HEK293 (cell line): ENCODE measurements at regions not wholly inside any gene's neighbourhood (a gene's known extent, or its start where the extent isn't known, plus 50 kb on each side); places are given as distances from the start of the nearest gene placed in this dataset.

ENCODE experiments used
- TCF7L2 ChIP-seq: IDR thresholded peaks from 2 replicates; pipeline ENCODE4 v1.6.1; 2011; ENCODE audit warnings: low read depth, mild to moderate bottlenecking, inconsistent platforms, low read length, moderate library complexity, borderline replicate concordance
- ZNF274 ChIP-seq, 2 experiments: fragments of 200-500 bp in 1 of 2; fragments of 450-650 bp in 1 of 2; sonication (Bioruptor generic) in 1 of 2; formaldehyde crosslinking in 1 of 2; IDR thresholded peaks; 2 replicates each; pipeline versions ENCODE4 v1.5.1 to v1.6.1; 2014 to 2016; ENCODE audit warnings: borderline replicate concordance in 1 of 2, inconsistent platforms in 1 of 2, low read length in 1 of 2, missing biosample characterization in 1 of 2, missing genetic modification characterization in 1 of 2
- TF ChIP-seq, protein P1 (sequence below): fragments of 450-650 bp; formaldehyde crosslinking; IDR thresholded peaks from 2 replicates; pipeline ENCODE4 v1.5.1; 2016; ENCODE audit warnings: missing biosample characterization, missing genetic modification characterization
- TF ChIP-seq, protein P2 (sequence below): fragments of 450-650 bp; IDR thresholded peaks from 2 replicates; pipeline ENCODE4 v1.5.1; 2018; ENCODE audit warnings: missing biosample characterization, missing genetic modification characterization

DNA sequence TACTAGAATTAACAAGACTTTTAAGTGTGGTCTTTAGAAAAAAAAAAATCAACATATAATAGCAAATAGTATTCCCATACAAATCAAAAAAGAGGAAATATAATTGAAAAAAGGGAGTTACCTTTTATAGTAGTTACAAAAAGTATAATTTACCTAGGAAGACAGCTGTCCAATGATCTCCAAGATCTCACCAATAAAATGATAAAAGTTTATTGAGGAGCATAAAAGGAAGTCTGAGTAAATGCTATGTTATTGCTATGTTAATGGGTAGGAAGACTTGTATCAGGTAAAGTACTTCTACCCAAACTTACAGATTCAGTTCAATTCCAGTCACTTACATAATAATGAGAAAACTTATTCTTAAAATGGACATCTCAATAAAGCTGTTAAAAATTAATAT is 379.0 kb upstream of the TPM1 start:
- TF ChIP-seq ZNF274 (IDR thresholded peaks at IDR 0.05; ENCODE audit: low read length) (no peak), ZNF274 (tag by site-specific recombination; IDR thresholded peaks at IDR 0.05; ENCODE audit: borderline replicate concordance) (no peak), TCF7L2 (no peak)
- TF ChIP-seq, protein P1, sequence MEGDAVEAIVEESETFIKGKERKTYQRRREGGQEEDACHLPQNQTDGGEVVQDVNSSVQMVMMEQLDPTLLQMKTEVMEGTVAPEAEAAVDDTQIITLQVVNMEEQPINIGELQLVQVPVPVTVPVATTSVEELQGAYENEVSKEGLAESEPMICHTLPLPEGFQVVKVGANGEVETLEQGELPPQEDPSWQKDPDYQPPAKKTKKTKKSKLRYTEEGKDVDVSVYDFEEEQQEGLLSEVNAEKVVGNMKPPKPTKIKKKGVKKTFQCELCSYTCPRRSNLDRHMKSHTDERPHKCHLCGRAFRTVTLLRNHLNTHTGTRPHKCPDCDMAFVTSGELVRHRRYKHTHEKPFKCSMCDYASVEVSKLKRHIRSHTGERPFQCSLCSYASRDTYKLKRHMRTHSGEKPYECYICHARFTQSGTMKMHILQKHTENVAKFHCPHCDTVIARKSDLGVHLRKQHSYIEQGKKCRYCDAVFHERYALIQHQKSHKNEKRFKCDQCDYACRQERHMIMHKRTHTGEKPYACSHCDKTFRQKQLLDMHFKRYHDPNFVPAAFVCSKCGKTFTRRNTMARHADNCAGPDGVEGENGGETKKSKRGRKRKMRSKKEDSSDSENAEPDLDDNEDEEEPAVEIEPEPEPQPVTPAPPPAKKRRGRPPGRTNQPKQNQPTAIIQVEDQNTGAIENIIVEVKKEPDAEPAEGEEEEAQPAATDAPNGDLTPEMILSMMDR (tag by site-specific recombination) = no peak
- TF ChIP-seq, protein P2, sequence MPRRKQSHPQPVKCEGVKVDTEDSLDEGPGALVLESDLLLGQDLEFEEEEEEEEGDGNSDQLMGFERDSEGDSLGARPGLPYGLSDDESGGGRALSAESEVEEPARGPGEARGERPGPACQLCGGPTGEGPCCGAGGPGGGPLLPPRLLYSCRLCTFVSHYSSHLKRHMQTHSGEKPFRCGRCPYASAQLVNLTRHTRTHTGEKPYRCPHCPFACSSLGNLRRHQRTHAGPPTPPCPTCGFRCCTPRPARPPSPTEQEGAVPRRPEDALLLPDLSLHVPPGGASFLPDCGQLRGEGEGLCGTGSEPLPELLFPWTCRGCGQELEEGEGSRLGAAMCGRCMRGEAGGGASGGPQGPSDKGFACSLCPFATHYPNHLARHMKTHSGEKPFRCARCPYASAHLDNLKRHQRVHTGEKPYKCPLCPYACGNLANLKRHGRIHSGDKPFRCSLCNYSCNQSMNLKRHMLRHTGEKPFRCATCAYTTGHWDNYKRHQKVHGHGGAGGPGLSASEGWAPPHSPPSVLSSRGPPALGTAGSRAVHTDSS (tag by site-specific recombination) = no peak
